BJ (cell line): ENCODE measurements at regions not wholly inside any gene's neighbourhood (a gene's known extent, or its start where the extent isn't known, plus 50 kb on each side); places are given as distances from the start of the nearest gene placed in this dataset.

Experiments
- CTCF ChIA-PET: fragments of 350-600 bp; formaldehyde crosslinking; extraction: SDS; loops from one replicate; lab custom pipeline; 2021; ENCODE audit warnings: antibody characterized with exemption, inconsistent platforms; lab: Yijun Ruan, JAX
- POLR2A ChIA-PET: fragments of 300-600 bp; sonication (Branson Sonifier 250); formaldehyde crosslinking; extraction: SDS; loops from one replicate; lab custom pipeline; 2021; ENCODE audit warnings: antibody characterized with exemption; lab: Charles Lee
- DNase-seq: peaks from one replicate; pipeline ENCODE4 v3.0.0-alpha.2; 2011; ENCODE audit warnings: low read depth
- H3K27me3 ChIP-seq: 2 replicates; pipeline ENCODE4 v1.6.0; 2011; ENCODE audit warnings: low read length; ENCODE audit not compliant: control insufficient read depth, insufficient read depth
- H3K36me3 ChIP-seq: 2 replicates; pipeline ENCODE4 v1.5.1; 2011; ENCODE audit warnings: low read length; ENCODE audit not compliant: control insufficient read depth, insufficient read depth
- H3K4me3 ChIP-seq: 2 replicates; pipeline ENCODE4 v1.5.1; 2011; ENCODE audit warnings: low read depth, mild to moderate bottlenecking, control low read depth, low read length
- TF ChIP-seq, protein P1 (sequence below): IDR thresholded peaks from 2 replicates; pipeline ENCODE4 v1.5.1; 2011; ENCODE audit warnings: low read depth, mild to moderate bottlenecking, control low read depth, inconsistent platforms, low read length, moderate library complexity; ENCODE audit not compliant: insufficient read depth

- CTCF ChIA-PET, result no interaction called here
- no peak for DNase-seq
- TF ChIP-seq, protein P1, sequence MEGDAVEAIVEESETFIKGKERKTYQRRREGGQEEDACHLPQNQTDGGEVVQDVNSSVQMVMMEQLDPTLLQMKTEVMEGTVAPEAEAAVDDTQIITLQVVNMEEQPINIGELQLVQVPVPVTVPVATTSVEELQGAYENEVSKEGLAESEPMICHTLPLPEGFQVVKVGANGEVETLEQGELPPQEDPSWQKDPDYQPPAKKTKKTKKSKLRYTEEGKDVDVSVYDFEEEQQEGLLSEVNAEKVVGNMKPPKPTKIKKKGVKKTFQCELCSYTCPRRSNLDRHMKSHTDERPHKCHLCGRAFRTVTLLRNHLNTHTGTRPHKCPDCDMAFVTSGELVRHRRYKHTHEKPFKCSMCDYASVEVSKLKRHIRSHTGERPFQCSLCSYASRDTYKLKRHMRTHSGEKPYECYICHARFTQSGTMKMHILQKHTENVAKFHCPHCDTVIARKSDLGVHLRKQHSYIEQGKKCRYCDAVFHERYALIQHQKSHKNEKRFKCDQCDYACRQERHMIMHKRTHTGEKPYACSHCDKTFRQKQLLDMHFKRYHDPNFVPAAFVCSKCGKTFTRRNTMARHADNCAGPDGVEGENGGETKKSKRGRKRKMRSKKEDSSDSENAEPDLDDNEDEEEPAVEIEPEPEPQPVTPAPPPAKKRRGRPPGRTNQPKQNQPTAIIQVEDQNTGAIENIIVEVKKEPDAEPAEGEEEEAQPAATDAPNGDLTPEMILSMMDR, result no peak
- no peaks in the 10 kb centered on the region for H3K36me3 ChIP-seq
- POLR2A ChIA-PET, result no interaction called here
- no peaks in the 10 kb centered on the region for H3K27me3 ChIP-seq
- no peak overlapping the region for H3K4me3 ChIP-seq
These were observed 328.7 kb upstream of the EDNRB start for GRCh38 chr13:78247362-78247761.

GRCh38 chr13:78241278-78241919, 322.8 kb upstream of the EDNRB start:
- no peaks in the 10 kb centered on the region for H3K36me3 ChIP-seq
- no peak overlapping the region for H3K4me3 ChIP-seq
- ChIA-PET CTCF (interaction anchor here (0.6 to 2.4 kb wide), 11 partner anchors 10 to 737 kb away, joined by 3 to 12 read pairs (median 3); no protein-coding TSS in a partner anchor), POLR2A (no interaction called here)
- DNase-seq, result no peak
- H3K27me3 ChIP-seq, result no peaks in the 10 kb centered on the region
- TF ChIP-seq, protein P1, result peak; percentile 67

DNA sequence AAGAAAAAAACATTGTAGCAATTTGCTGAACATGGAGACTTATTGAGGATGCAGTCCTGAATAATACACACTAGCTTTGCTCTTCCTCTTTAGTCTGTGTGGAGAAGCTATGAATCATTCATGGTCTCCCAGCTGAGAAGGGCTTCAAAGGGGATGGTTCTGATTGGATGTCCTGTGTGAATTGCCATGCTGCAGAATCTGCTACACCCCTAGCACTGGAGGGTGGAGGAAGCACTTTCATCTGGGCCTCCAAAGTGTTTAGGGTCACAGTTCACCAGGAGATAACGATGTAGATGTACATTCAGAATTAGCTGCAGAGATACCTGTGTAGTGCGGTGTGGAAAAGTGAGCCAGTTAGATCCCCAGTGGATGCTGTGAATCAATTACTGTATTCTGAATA, 321.1 kb upstream of the EDNRB start:
- Histone ChIP-seq H3K27me3 (no peaks in the 10 kb centered on the region), H3K36me3 (no peaks in the 10 kb centered on the region), H3K4me3 (no peak overlapping the region)
- ChIA-PET CTCF (interaction anchor here (1.2 to 1.5 kb wide), 2 partner anchors 102 to 739 kb away, joined by 3 read pairs; no protein-coding TSS in a partner anchor), POLR2A (no interaction called here)
- DNase-seq, result no peak
- TF ChIP-seq, protein P1, result no peak

GRCh38 chr13:78238911-78239310, 320.3 kb upstream of the EDNRB start:
- TF ChIP-seq, protein P1, result no peak
- no peaks in the 10 kb centered on the region for H3K27me3 ChIP-seq
- H3K4me3 ChIP-seq, result no peak overlapping the region
- ChIA-PET CTCF (interaction anchor here (0.6 to 1.5 kb wide), 3 partner anchors 11 to 740 kb away, joined by 3 read pairs; no protein-coding TSS in a partner anchor), POLR2A (no interaction called here)
- no peaks in the 10 kb centered on the region for H3K36me3 ChIP-seq
- no peak for DNase-seq

DNA sequence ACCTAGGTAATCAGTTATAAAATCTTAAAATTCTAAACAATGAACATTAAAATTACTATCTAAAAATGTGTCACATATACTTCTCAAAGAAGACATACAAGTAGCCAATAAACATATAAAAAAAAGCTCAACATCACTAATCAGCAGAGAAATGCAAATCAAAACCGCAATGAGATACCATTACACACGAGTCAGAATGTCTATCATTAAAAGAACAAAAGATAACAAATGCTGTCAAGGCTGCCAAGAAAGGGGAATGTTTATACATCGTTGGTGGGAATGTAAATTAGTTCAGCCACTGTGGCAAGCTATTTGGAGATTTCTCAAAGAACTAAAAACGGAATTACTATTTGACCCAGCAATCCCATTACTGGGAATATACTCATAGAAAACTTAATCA, 310.3 kb upstream of the EDNRB start:
- ChIA-PET POLR2A (no interaction called here), CTCF (interaction anchor here (1.3 kb wide), 1 partner anchor 86 kb away, joined by 3 read pairs; no protein-coding TSS in a partner anchor)
- Histone ChIP-seq H3K4me3 (no peak overlapping the region), H3K36me3 (no peaks in the 10 kb centered on the region), H3K27me3 (no peaks in the 10 kb centered on the region)
- TF ChIP-seq, protein P1, result no peak
- no peak for DNase-seq
